ENCODE measurements at regions not wholly inside any gene's neighbourhood (a gene's known extent, or its start where the extent isn't known, plus 50 kb on each side); places are given as distances from the start of the nearest gene placed in this dataset.

DNA sequence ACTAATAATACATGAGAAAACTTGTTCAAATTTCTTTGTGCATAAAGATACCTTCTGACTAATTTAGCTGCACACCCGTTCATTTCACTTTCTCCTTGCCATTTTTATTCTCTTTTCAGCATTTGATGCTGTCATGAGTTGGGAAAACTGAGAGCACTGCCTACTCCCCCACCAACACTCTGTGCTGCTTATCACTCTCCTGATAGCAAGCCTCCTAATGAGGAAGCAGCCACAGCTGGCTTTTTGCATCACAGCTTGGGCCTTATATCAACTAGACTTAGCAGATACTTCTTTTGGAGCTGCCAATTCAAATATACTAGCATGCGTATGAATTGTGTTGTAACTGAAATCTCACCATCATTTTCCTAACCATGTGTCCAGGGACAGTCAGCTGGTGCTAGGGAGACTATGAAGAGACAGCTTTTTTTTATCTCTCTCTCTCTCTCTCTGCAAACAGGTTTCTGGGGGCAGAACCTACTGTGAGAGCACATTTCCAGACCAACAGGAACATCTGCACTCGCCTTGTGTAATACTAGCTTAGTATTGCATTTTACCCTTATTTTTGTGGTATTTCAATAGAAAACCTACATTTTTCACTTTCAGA is 699.0 kb downstream of the KHDRBS2 start:
- no peak for TF ChIP-seq RNF2 (IDR thresholded peaks at IDR 0.05; ENCODE audit: borderline replicate concordance, low read depth)
- TF ChIP-seq EHMT2 (IDR thresholded peaks at IDR 0.05; ENCODE audit: low read depth), result no peak

DNA sequence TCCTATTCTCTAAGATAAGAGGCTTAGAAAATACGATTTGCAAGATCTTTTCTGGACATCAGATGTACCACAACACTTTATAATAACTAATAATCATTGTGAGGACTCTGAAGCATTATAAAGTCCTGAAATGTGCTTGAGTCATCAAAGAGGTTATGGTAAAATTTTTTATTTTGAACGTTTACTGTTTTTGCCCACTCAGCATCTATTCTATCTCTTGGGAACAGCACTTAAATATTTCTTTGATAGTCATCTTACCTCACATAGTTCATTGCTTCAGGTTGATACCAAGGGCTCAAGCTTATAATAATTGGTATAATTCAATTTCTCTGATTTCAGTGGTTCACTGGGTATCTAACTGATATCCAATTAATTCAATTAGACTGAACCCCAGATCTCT is 700.5 kb downstream of the KHDRBS2 start:
- ChIA-PET CTCF (no interaction called here), POLR2A (no interaction called here)
- Histone ChIP-seq H3K4me1 (no peaks in the 10 kb centered on the region), H3K4me2 (no peak overlapping the region), H3K4me3 (no peak overlapping the region), H3K27ac (no peak overlapping the region), H3K9me3 (no peaks in the 10 kb centered on the region)
- no peak for DNase-seq (ENCODE audit: low read depth in 1 of 2, low spot score in 1 of 2)
- ATAC-seq, result no peak
- no peak for FAIRE-seq
- WGBS (ENCODE audit: missing lambda C conversion rate), result 0% methylated on average over 2 of the region's 2 CpGs
- TF ChIP-seq, protein P1, sequence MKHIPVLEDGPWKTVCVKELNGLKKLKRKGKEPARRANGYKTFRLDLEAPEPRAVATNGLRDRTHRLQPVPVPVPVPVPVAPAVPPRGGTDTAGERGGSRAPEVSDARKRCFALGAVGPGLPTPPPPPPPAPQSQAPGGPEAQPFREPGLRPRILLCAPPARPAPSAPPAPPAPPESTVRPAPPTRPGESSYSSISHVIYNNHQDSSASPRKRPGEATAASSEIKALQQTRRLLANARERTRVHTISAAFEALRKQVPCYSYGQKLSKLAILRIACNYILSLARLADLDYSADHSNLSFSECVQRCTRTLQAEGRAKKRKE (CRISPR knock-in tag; IDR thresholded peaks at IDR 0.05; ENCODE audit: low read depth), result no peak
- peak; percentile 51 for TF ChIP-seq MAFK (IDR thresholded peaks at IDR 0.05; ENCODE audit: partially characterized antibody)

More for the DNA sequence above, 699.0 kb downstream of the KHDRBS2 start:
- ChIA-PET CTCF (interaction anchor here (1.1 kb wide), 1 partner anchor 12 kb away, joined by 3 read pairs; no protein-coding TSS in a partner anchor), POLR2A (no interaction called here)
- ATAC-seq (no peak), FAIRE-seq (no peak), DNase-seq (ENCODE audit: low read depth in 1 of 2, low spot score in 1 of 2) (no peak)
- no peaks in the 10 kb centered on the region for H3K9me3 ChIP-seq
- 30% methylated on average over 3 of the region's 3 CpGs for WGBS (ENCODE audit: missing lambda C conversion rate)
- H3K4me3 ChIP-seq, result no peak overlapping the region
- no peaks in the 10 kb centered on the region for H3K4me1 ChIP-seq
- H3K4me2 ChIP-seq, result no peak overlapping the region
- H3K27ac ChIP-seq, result no peak overlapping the region

DNA sequence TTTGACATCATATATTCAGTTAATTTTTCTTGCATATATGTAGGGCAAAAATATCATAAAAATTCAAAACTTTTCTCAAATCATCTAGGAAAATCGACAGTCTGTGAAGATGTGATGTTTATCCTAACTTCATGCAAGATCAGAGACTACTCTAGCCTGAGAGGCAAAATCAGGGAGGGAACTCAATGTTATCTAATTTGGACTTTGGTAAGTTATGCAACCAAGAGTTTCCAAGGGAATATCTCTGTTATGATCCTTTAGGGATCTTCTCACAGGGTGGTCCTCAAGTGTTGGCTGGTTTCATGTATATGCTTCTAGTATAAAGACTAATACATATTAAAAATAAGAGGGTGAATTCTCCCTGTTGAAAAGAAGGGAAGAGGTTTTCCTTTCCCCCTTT is 723.9 kb downstream of the KHDRBS2 start:
- no peak for DNase-seq (ENCODE audit: low read depth in 1 of 2, low spot score in 1 of 2)
- 0% methylated on average over 1 of the region's 1 CpG for WGBS (ENCODE audit: missing lambda C conversion rate)
- Histone ChIP-seq H3K4me1 (no peaks in the 10 kb centered on the region), H3K27ac (no peak overlapping the region), H3K9me3 (no peaks in the 10 kb centered on the region), H3K4me2 (no peak overlapping the region), H3K4me3 (no peak overlapping the region)
- TF ChIP-seq ESRRA (IDR thresholded peaks at IDR 0.05; ENCODE audit: borderline replicate concordance, low read length) (no peak), ZFP36 (IDR thresholded peaks at IDR 0.05; ENCODE audit: borderline replicate concordance, partially characterized antibody) (no peak), HOXB13 (CRISPR knock-in tag; IDR thresholded peaks at IDR 0.05; ENCODE audit: low read depth) (no peak), RFX5 (IDR thresholded peaks at IDR 0.05) (no peak)
- TF ChIP-seq, protein P2, sequence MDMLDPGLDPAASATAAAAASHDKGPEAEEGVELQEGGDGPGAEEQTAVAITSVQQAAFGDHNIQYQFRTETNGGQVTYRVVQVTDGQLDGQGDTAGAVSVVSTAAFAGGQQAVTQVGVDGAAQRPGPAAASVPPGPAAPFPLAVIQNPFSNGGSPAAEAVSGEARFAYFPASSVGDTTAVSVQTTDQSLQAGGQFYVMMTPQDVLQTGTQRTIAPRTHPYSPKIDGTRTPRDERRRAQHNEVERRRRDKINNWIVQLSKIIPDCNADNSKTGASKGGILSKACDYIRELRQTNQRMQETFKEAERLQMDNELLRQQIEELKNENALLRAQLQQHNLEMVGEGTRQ (IDR thresholded peaks at IDR 0.05), result no peak
- ATAC-seq, result no peak
- ChIA-PET POLR2A (no interaction called here), CTCF (no interaction called here)
- FAIRE-seq, result no peak

DNA sequence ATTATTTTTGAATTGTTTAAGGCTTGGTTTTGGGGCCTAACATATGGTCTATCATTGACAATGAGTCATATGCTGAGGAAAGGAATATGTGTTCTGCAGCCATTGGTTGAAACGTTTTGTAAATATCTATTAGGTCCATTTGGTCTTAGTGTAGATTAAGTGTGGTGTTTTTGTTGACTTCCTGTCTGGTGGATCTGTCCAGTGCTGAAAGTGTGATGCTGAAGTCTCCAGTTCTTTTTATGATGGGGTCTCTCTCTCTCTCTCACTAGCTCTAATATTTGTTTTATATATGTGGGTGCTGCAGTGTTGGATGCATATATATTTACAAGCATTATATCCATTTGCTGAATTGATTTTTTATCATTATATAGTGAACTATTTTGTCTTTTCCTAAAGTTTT is 727.2 kb downstream of the KHDRBS2 start:
- 0% methylated on average over 1 of the region's 1 CpG for WGBS (ENCODE audit: missing lambda C conversion rate)
- FAIRE-seq (no peak), DNase-seq (ENCODE audit: low read depth in 1 of 2, low spot score in 1 of 2) (no peak), ATAC-seq (no peak)
- Histone ChIP-seq H3K4me3 (no peak overlapping the region), H3K4me2 (no peak overlapping the region), H3K27ac (no peak overlapping the region), H3K9me3 (no peaks in the 10 kb centered on the region), H3K4me1 (no peaks in the 10 kb centered on the region)
- POLR2A ChIA-PET, result no interaction called here
- TF ChIP-seq, protein P3, sequence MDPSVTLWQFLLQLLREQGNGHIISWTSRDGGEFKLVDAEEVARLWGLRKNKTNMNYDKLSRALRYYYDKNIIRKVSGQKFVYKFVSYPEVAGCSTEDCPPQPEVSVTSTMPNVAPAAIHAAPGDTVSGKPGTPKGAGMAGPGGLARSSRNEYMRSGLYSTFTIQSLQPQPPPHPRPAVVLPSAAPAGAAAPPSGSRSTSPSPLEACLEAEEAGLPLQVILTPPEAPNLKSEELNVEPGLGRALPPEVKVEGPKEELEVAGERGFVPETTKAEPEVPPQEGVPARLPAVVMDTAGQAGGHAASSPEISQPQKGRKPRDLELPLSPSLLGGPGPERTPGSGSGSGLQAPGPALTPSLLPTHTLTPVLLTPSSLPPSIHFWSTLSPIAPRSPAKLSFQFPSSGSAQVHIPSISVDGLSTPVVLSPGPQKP (IDR thresholded peaks at IDR 0.05; ENCODE audit: low read depth, low read length), result no peak
- TF ChIP-seq, protein P4, sequence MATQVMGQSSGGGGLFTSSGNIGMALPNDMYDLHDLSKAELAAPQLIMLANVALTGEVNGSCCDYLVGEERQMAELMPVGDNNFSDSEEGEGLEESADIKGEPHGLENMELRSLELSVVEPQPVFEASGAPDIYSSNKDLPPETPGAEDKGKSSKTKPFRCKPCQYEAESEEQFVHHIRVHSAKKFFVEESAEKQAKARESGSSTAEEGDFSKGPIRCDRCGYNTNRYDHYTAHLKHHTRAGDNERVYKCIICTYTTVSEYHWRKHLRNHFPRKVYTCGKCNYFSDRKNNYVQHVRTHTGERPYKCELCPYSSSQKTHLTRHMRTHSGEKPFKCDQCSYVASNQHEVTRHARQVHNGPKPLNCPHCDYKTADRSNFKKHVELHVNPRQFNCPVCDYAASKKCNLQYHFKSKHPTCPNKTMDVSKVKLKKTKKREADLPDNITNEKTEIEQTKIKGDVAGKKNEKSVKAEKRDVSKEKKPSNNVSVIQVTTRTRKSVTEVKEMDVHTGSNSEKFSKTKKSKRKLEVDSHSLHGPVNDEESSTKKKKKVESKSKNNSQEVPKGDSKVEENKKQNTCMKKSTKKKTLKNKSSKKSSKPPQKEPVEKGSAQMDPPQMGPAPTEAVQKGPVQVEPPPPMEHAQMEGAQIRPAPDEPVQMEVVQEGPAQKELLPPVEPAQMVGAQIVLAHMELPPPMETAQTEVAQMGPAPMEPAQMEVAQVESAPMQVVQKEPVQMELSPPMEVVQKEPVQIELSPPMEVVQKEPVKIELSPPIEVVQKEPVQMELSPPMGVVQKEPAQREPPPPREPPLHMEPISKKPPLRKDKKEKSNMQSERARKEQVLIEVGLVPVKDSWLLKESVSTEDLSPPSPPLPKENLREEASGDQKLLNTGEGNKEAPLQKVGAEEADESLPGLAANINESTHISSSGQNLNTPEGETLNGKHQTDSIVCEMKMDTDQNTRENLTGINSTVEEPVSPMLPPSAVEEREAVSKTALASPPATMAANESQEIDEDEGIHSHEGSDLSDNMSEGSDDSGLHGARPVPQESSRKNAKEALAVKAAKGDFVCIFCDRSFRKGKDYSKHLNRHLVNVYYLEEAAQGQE (IDR thresholded peaks at IDR 0.05), result peak; percentile 24; the same call in 1 of the 2 replicates
- CTCF ChIA-PET, result no interaction called here
